GM12891 (cell line): ENCODE measurements at regions not wholly inside any gene's neighbourhood (a gene's known extent, or its start where the extent isn't known, plus 50 kb on each side); places are given as distances from the start of the nearest gene placed in this dataset.

Experiments
- POLR2A ChIP-seq: IDR thresholded peaks from 2 replicates; pipeline ENCODE4 v1.6.1; 2011; ENCODE audit warnings: low read depth, low read length, control low read depth
- POLR2AphosphoS5 ChIP-seq: IDR thresholded peaks from 2 replicates; pipeline ENCODE4 v1.6.1; 2011; ENCODE audit warnings: low read depth, low read length, control low read depth
- SPI1 ChIP-seq: IDR thresholded peaks from 2 replicates; pipeline ENCODE4 v1.6.1; 2011; ENCODE audit warnings: low read depth, low read length, control low read depth
- TAF1 ChIP-seq: IDR thresholded peaks from 2 replicates; pipeline ENCODE4 v1.6.1; 2011; ENCODE audit warnings: low read depth, low read length, control low read depth

- TF ChIP-seq POLR2A: no peak
- no peak for TF ChIP-seq TAF1
- TF ChIP-seq POLR2AphosphoS5: no peak
- no peak for TF ChIP-seq SPI1
Observed at GRCh38 chr12:94033101-94033500, 115.3 kb upstream of the PLXNC1 start.
